HG03432 (cell line): ENCODE measurements at regions not wholly inside any gene's neighbourhood (a gene's known extent, or its start where the extent isn't known, plus 50 kb on each side); places are given as distances from the start of the nearest gene placed in this dataset.
"Not testable (repeated sequence)": the region's sequence is repeated elsewhere in the genome, so short reads cannot be mapped to it uniquely, and the experiment has no call there.

ENCODE experiments used
- ATAC-seq: cut with Tn5 transposase; IDR thresholded peaks from one replicate; pipeline ENCODE4 v1.9.1; 2021; ENCODE audit warnings: mild to moderate bottlenecking, moderate library complexity; ENCODE audit not compliant: unreplicated experiment

- ATAC-seq: not testable (repeated sequence)
Observed at GRCh38 chr2:87631402-87631801, 116.5 kb upstream of the PLGLB2 start.

DNA sequence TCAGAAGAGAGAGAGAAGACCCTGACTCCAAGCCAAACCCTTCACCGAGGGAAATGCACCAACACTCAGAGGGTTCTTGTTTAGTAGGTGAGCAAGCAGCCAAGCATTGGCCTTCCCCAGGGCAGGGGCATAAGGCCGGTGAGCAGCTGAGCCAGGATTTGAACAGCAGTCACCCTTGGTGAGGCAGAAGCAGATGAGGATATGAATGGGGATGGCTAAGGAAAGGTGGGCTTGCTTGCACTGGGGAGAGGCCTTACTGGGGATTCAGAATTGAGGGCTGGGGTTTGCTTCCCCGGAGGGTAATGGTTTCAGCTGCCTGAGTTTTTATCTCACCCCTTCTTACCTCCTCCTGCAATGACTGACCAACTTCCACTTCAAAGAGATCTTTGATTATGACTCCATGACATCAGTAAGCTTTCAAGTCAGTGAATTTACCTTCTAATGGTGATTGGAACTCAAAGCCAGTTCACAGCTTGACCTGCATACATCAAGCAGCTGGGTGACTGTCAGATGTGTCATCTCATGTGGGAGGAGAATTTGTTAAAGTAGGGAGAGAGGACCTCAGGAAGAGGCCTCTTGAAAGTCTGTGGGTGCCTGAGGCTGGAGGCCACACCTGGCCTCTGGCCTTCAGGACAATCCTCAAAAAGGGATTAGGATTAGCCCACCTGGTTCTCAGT, 114.5 kb upstream of the PLGLB2 start:
- ATAC-seq: not testable (repeated sequence)

- not testable (repeated sequence) for ATAC-seq
Observed at GRCh38 chr2:87634106-87634505, 113.8 kb upstream of the PLGLB2 start.

- not testable (repeated sequence) for ATAC-seq
Observed at GRCh38 chr2:87634971-87635650, 112.8 kb upstream of the PLGLB2 start.

DNA sequence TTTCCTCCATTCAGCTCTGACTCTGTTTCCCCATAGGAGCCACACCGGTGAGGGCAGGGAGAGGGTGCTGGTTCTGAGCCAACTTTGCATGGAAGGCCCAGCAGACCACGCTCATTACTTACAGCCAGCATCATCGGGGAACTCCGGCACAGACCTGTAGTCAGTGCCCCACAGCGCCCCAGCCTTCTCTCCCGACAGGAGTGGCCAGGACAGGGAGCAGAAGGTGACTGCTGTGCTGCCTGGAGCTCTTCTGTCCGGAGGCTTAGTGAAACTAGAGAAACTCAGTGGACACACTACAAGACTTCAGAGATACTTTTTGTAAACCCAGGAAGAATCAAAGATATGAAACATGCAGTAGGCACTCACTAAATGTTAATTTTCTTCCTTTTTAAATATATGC, 111.6 kb upstream of the PLGLB2 start:
- ATAC-seq: not testable (repeated sequence)

- not testable (repeated sequence) for ATAC-seq
Observed at GRCh38 chr2:87636735-87637134, 111.2 kb upstream of the PLGLB2 start.

DNA sequence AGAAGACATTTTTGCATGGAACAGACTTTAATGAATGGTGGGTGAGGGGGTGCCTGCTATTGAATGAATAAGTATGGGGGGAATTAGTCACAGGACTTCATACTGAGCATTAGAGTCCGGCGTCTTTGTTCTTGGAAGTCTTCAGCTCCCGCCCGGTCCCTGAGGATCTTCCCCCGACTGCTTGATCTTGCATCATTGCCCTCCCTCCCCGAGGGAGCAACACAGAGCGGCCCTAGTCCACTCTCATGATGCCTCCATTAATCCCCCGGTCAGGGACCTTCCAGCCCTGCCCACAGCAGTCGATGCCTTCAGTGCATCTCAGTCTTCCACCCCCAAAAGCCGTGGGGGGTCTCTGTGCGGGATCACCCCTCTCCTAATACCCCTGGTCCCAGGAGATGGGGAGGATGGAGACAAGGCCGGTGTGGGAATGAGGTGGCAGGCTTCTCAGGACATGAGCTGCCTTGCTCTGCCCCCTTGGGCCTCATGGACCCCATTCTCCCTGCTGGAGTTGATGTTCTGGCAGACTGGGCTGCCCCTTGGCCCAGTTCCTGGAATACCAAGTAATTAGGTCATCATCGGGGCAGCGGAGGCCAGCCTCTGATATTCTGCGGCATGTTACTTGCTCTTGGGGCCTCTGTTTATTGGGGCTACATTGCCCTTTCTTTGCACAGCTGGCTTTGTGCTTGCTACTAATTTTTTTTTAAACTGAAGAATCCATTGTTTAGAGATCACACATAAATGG, 110.5 kb upstream of the PLGLB2 start:
- ATAC-seq: not testable (repeated sequence)

GRCh38 chr2:87638114-87638807, 109.6 kb upstream of the PLGLB2 start:
- not testable (repeated sequence) for ATAC-seq

- not testable (repeated sequence) for ATAC-seq
Observed at GRCh38 chr2:87638872-87639271, 109.0 kb upstream of the PLGLB2 start.

DNA sequence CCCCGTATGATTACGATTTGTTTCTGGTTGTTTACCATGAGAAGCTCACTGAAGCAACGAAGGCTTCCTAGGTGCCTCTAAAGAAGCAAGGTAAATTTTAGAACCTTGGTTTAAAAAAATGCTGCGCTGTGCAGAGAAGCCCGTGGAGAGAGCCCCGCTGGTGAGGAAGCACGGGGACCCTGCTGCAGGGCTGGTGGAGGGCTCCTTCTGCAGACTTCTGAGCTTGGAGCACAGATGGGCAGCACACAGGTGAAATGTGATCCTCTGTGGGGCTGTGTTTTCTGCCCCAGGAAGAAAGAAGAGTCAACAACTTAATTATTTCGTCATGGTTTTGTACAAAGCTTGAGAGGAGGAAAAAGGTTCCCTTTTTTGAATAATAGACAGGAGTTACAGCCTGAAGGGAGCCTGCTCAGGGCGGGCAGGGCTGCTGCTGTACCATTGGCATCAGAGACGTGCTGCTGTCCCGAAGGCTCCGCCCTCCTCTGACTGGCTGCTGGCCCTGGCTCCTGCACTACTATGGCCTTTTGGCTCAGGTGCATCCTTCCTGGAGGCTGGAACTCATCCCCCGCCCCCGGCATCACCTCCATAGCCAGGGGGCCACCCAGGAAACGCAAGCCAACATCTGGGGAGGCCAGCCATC, 108.0 kb upstream of the PLGLB2 start:
- not testable (repeated sequence) for ATAC-seq

DNA sequence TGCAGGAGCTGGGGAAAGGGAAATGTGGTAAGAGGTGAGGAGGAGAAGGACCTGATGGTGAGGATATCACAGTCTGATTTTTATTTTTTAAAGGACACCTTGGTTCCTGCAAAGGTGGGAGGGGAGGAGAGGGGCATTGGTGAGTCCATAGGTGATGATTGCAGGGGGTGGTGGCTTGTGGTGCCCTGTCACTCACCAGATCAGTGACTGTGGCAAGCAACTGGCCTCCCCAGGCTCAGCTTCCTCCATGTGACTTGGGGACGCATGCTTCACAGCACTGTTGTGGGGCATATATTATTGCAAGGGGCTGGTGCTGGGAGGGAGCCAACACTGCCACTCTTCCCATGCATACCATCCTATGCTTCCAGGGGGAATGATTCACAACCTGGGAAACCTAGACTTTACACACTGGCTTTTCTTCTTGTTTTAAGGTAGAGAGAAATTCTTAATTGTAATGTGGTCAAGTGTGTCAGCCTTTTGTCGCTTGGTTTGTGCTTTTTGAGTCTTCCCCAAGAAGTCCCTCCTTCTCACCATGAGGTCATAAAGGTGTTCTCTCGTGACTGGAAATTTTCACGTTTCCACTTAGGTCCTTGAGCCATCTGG, 106.8 kb upstream of the PLGLB2 start:
- not testable (repeated sequence) for ATAC-seq

DNA sequence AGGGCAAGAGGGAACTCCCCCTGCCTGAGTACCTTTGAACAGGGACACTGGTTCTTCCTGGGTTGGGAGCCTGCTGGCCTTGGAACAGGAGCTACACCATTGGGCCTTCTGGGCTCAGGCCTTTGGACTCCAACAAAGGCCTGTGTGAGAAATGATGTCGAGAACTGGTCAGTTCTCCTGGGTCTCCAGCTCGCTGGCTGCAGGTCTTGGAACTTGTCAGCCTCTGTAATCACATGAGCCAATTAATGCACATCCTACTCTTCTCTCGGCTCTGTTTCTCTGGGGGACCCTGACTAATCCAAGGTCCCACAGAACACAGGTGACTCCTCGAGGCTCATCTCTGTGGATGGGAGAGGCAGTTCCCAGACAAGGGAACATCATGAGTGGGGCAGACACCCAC, 104.7 kb upstream of the PLGLB2 start:
- not testable (repeated sequence) for ATAC-seq

DNA sequence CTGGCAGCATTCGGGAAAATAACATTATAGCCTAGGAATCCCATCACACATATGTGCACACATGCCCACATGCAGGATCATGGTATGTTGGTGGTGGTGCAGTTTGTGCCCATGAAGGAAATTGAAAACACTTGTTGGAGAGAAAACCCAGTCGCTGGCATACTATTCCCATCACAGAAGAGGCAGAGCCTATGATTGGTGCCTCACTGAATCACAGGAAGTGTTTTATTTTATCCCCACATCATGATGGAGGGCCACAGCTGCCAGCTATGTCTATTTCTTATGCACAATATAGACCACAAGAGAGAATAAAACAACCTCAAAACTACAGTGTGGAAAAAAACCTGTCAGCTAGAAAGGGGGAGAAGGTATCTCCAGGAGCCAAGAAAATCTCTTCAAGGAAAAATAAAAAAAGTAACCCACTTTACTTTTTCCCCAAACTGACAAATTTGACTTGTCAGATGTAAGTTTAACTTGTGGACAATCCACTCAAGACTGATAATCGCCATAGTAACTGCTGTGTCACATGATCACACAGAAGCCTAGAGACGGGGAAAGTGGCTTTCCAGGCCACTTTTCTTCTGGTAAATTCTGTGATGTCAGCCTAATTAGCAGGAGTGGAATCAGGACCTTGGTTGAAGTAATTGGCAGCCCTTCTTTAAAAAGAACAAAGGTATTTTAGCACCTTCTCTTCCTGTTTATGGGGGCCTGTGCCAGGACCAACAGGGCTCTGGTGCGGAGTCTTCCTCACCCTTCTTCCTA, 100.0 kb upstream of the PLGLB2 start:
- ATAC-seq: not testable (repeated sequence)

DNA sequence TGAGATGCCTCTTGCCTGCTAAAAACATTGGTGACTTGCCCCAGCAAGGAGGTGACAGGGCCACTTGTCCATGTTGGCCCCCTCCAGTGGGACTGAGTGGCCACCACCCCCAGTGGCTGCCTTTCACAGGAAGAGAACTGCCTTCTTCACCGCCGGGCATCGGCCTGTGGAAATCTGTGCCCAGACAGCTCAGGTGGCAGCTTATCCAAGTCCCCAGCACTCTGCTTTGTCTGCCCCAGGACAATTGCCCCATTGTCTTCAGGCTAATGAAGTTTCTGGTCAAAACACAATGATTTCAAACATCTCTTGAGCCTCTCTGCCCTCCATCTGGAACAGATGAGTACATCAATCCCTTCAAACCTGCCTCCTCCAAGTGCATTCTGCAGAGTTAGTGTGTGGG, 99.1 kb upstream of the PLGLB2 start:
- ATAC-seq: not testable (repeated sequence)

- not testable (repeated sequence) for ATAC-seq
Observed at GRCh38 chr2:87649871-87650270, 98.0 kb upstream of the PLGLB2 start.

DNA sequence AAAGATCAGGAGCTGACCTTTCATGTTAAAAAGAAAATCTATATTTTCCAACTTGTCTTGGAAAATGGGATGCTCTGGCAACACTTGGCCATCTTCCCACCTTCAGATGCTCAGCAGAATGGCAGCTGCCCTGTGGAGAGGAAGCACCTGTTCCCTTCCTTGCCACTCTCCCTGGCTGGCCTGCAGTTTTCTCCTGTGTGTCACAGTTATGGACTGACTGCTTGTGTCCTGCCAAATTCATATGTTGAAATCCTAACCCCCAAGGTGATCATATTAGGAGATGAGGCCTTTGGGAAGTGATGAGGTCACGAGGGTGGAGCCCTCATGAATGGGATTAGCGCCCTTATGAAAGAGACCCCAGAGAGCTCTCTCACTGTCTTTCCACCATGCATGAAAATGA, 97.0 kb upstream of the PLGLB2 start:
- ATAC-seq: not testable (repeated sequence)

GRCh38 chr2:87651589-87651988, 96.3 kb upstream of the PLGLB2 start:
- not testable (repeated sequence) for ATAC-seq

- ATAC-seq: not testable (repeated sequence)
Observed at GRCh38 chr2:87653373-87653772, 94.5 kb upstream of the PLGLB2 start.

- ATAC-seq: not testable (repeated sequence)
Observed at GRCh38 chr2:87654136-87654814, 93.6 kb upstream of the PLGLB2 start.
